ENCODE measurements at regions not wholly inside any gene's neighbourhood (a gene's known extent, or its start where the extent isn't known, plus 50 kb on each side); places are given as distances from the start of the nearest gene placed in this dataset.
A peak's percentile ranks its signal among the peaks of the same experiment; 100 is the strongest.

- RAD21 ChIA-PET (ENCODE audit: unreplicated experiment): interaction anchor here (0.7 to 1.8 kb wide), 3 partner anchors 9 to 289 kb away, joined by 3 to 6 read pairs (median 3); no protein-coding TSS in a partner anchor
Observed at GRCh38 chr9:109894473-109894872, 114.5 kb downstream of the PALM2AKAP2 start.

More at GRCh38 chr9:109894473-109894872, 114.5 kb downstream of the PALM2AKAP2 start:
- Histone ChIP-seq H3K27me3 (replicated peaks in 1 of 2; ENCODE audit: control insufficient read depth in 2 of 2, insufficient read depth in 2 of 2, low read length in 1 of 2) (no peaks in the 10 kb centered on the region), H3K36me3 (ENCODE audit: control insufficient read depth in 2 of 2, insufficient read depth in 2 of 2, low read length in 1 of 2) (no peaks in the 10 kb centered on the region), H4K20me1 (ENCODE audit: control insufficient read depth, insufficient read depth) (no peaks in the 10 kb centered on the region), H2AFZ (ENCODE audit: control insufficient read depth, low read depth, low read length) (no peak overlapping the region), H3K4me3 (peak overlapping the region; percentile 9; the same call in 1 of the 2 replicates), H3K4me2 (ENCODE audit: control insufficient read depth, insufficient read depth) (peak overlapping the region; percentile 68), H3K4me1 (ENCODE audit: control insufficient read depth, insufficient read depth, low read length) (peaks cover 25% of the 10 kb centered on the region), H3K9me3 (replicated peaks; ENCODE audit: control insufficient read depth, insufficient read depth, low read length) (no peaks in the 10 kb centered on the region), H3K27ac (ENCODE audit: control insufficient read depth, insufficient read depth) (peak overlapping the region; percentile 74), H3K9ac (ENCODE audit: control insufficient read depth, insufficient read depth, low read length) (no peak overlapping the region), H3K79me2 (ENCODE audit: control insufficient read depth, insufficient read depth, low read length) (no peaks in the 10 kb centered on the region)
- ATAC-seq (peak; percentile 9), FAIRE-seq (no peak), DNase-seq (ENCODE audit: low read depth, low spot score) (no peak)
- POLR2A ChIA-PET: interaction anchor here (0.7 kb wide), 1 partner anchor 26 kb away, joined by 4 read pairs; no protein-coding TSS in a partner anchor
- 88% methylated on average over 6 of the region's 6 CpGs for WGBS (ENCODE audit: insufficient coverage, insufficient replicate concordance, low lambda C conversion rate, missing lambda C conversion rate)
- intact Hi-C loops (cut with micrococcal nuclease; ENCODE audit: unreplicated experiment) (loop anchor here (10.0 kb wide), 1 partner anchor 730 kb away; no protein-coding TSS in a partner anchor), in situ Hi-C loops (cut with MboI) (loop anchor here (25.0 kb wide), 1 partner anchor 718 kb away; no protein-coding TSS in a partner anchor)
- TF ChIP-seq IRF4 (IDR thresholded peaks at IDR 0.05; ENCODE audit: low read depth, low read length): no peak
- no peak for TF ChIP-seq EP300 (IDR thresholded peaks at IDR 0.05; ENCODE audit: borderline replicate concordance in 1 of 2, control insufficient read depth in 1 of 2, low read depth in 2 of 2, low read length in 2 of 2)
- no peak for TF ChIP-seq EGR1 (IDR thresholded peaks at IDR 0.05; ENCODE audit: borderline replicate concordance in 1 of 2, low read depth in 2 of 2, low read length in 2 of 2)
- no peak for TF ChIP-seq CUX1 (IDR thresholded peaks at IDR 0.05; ENCODE audit: insufficient replicate concordance, low read depth, low read length)
- no peak for TF ChIP-seq MTA2 (IDR thresholded peaks at IDR 0.05; ENCODE audit: low read depth)
- TF ChIP-seq HDAC6 (IDR thresholded peaks at IDR 0.05; ENCODE audit: unreplicated experiment): no peak
- TF ChIP-seq PML (IDR thresholded peaks at IDR 0.05; ENCODE audit: low read length): no peak
- TF ChIP-seq ZSCAN29 (IDR thresholded peaks at IDR 0.05): no peak
- no peak for TF ChIP-seq E4F1 (IDR thresholded peaks at IDR 0.05; ENCODE audit: borderline replicate concordance, partially characterized antibody)
- SMC1A ChIA-PET (ENCODE audit: uncharacterized antibody, unreplicated experiment): interaction anchor here (2.2 kb wide), 1 partner anchor 12 kb away, joined by 9 read pairs; no protein-coding TSS in a partner anchor
- CTCF ChIA-PET: interaction anchor here (1.2 to 1.8 kb wide), 2 partner anchors 9 to 11 kb away, joined by 4 to 5 read pairs; no protein-coding TSS in a partner anchor
- no TSS peak for BruUV-seq (replicated peaks)
